Epithelial cell of proximal tubule (primary cell): ENCODE measurements at regions not wholly inside any gene's neighbourhood (a gene's known extent, or its start where the extent isn't known, plus 50 kb on each side); places are given as distances from the start of the nearest gene placed in this dataset.

Source experiments
- DNase-seq: peaks from one replicate; pipeline ENCODE4 v3.0.0-alpha.2; 2011; ENCODE audit warnings: low read depth
- H3K4me3 ChIP-seq: 2 replicates; pipeline ENCODE4 v1.5.1; 2011; ENCODE audit warnings: low read depth, mild to moderate bottlenecking, low read length
- TF ChIP-seq, protein P1 (sequence below): conservative IDR thresholded peaks from 2 replicates; pipeline ENCODE4 v1.5.1; 2012; ENCODE audit warnings: low read depth, mild to moderate bottlenecking, low read length

DNA sequence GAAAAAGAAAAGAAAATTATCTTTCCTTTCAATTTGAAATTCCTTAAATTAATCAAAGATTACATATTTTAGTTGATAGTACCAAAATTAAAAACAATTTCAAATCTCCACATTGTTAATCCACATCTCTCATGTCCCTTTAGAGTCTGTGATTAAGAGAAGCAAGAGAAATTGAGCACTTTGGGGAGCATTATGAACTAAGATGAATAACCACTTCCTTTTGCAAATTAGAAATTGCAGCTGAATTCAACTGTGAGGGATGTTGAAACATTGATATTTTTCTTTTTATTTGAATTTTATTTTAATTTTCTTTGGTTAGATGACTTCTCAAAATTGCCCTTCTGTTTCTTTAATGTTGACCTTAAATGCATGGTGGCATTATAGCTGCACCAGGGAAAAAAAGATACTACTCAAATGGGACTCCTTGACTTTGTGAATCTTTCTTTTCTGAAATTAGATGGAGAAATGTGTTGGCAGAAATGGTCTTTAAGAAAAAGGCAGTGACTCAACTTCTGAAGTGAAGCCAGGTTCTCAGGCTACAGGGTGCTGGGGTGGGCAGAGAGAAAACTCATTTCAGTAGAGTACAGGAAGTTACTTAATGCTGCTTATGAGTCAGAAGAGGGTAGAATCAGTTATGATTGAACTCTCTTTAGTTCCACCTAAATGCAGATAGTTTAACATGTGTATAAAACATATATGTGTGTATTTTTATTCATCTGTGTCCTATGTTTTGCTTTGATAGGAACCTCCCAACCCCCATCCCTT, 92.0 kb upstream of the TNIP3 start:
- peak; percentile 65 for DNase-seq
- H3K4me3 ChIP-seq = no peak overlapping the region
- TF ChIP-seq, protein P1, sequence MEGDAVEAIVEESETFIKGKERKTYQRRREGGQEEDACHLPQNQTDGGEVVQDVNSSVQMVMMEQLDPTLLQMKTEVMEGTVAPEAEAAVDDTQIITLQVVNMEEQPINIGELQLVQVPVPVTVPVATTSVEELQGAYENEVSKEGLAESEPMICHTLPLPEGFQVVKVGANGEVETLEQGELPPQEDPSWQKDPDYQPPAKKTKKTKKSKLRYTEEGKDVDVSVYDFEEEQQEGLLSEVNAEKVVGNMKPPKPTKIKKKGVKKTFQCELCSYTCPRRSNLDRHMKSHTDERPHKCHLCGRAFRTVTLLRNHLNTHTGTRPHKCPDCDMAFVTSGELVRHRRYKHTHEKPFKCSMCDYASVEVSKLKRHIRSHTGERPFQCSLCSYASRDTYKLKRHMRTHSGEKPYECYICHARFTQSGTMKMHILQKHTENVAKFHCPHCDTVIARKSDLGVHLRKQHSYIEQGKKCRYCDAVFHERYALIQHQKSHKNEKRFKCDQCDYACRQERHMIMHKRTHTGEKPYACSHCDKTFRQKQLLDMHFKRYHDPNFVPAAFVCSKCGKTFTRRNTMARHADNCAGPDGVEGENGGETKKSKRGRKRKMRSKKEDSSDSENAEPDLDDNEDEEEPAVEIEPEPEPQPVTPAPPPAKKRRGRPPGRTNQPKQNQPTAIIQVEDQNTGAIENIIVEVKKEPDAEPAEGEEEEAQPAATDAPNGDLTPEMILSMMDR = no peak

DNA sequence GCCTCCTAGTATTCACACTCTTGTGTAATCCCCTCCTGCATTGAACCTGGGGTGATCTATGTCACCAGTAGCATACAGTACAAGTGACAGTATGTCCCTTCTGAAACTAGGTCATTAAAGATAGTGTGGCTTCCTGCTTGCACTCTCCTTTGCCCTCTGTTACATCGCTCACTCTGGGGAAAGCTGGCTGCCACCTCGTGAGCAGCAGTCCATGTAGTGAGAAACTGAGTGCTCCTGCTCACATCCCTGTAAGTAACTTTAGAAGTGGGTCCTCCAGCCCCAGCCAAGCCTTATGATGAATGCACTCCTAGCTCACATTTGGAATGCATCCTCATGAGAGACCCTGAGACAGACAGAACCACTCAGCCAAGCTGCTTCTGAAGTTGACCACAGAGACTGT, 89.8 kb upstream of the TNIP3 start:
- TF ChIP-seq, protein P1 = no peak
- H3K4me3 ChIP-seq = no peak overlapping the region
- no peak for DNase-seq

- H3K4me3 ChIP-seq = no peak overlapping the region
- TF ChIP-seq, protein P1 = peak; percentile 94
- peak; percentile 29 for DNase-seq
Observed at GRCh38 chr4:121252224-121252806, 88.2 kb upstream of the TNIP3 start.

DNA sequence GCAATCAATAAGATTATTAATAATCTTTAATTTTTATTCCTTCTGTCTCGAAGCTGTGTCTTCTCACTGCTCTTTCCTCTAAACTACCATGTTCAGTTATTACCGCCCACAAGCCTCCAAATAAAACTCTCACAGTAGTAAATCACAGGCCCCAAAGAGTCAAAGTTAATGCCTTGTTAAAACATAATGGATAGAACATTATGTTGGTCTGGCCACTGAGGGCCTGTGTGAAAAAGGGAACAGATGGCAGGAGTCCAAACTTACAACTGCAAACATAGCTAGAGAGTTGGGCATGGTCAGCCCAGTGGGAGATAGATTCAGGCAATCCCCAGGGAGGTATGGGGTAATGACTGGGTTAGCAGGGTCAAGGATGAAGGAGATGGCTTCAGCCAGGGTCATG, 84.6 kb upstream of the TNIP3 start:
- H3K4me3 ChIP-seq = no peak overlapping the region
- DNase-seq = no peak
- TF ChIP-seq, protein P1 = no peak

DNA sequence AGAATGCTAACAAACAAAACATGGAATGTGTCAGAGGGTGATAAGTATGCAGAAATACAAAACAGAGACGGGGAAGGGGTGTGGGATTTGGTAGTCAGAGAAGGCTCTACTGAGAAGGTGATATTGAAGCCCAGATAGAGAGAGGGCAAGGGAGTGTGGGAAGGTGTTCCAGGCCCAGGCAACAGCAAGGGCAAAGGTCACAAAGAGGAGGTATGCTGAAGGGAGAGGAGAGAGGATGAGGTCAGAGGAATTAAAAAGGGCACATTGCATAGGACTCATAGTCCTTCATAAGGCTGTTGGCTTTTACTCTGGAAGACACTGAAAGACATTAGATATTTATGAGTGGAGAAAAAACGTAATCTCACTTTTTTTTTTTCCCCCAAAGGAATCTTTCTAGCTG, 82.6 kb upstream of the TNIP3 start:
- no peak for DNase-seq
- TF ChIP-seq, protein P1 = no peak
- H3K4me3 ChIP-seq = no peak overlapping the region

GRCh38 chr4:121243485-121243884, 79.4 kb upstream of the TNIP3 start:
- TF ChIP-seq, protein P1 = no peak
- H3K4me3 ChIP-seq = no peak overlapping the region
- no peak for DNase-seq
